Neutrophil (primary cell): ENCODE measurements at regions not wholly inside any gene's neighbourhood (a gene's known extent, or its start where the extent isn't known, plus 50 kb on each side); places are given as distances from the start of the nearest gene placed in this dataset.

Source experiments
- H3K27ac ChIP-seq: fragments of 200-600 bp; sonication (generic); 2 replicates; pipeline ENCODE4 v1.5.1; 2016; ENCODE audit warnings: mild to moderate bottlenecking, moderate library complexity
- H3K27me3 ChIP-seq: fragments of 200-600 bp; sonication (generic); 2 replicates; pipeline ENCODE4 v1.6.0; 2016; ENCODE audit warnings: mild to moderate bottlenecking
- H3K36me3 ChIP-seq: fragments of 200-600 bp; sonication (generic); 2 replicates; pipeline ENCODE4 v1.5.1; 2017
- H3K4me1 ChIP-seq, 2 experiments: fragments of 200-600 bp in 1 of 2; sonication (generic) in 1 of 2; 1 replicate in 1 of 2; 2 replicates in 1 of 2; pipeline versions ENCODE4 v1.5.1 to v1.6.1; 2013 to 2016; ENCODE audit warnings: low read depth in 1 of 2, low read length in 1 of 2, mild to moderate bottlenecking in 1 of 2, moderate library complexity in 1 of 2; ENCODE audit not compliant: control insufficient read depth in 1 of 2, insufficient read depth in 1 of 2
- H3K4me3 ChIP-seq, 2 experiments: fragments of 200-600 bp in 1 of 2; sonication (generic) in 1 of 2; 1 replicate in 1 of 2; 2 replicates in 1 of 2; pipeline ENCODE4 v1.5.1; 2013 to 2016; ENCODE audit warnings: low read depth in 1 of 2, low read length in 1 of 2, mild to moderate bottlenecking in 1 of 2, moderate library complexity in 1 of 2
- H3K9me3 ChIP-seq: fragments of 200-600 bp; sonication (generic); 2 replicates; pipeline ENCODE4 v1.5.1; 2016
- CTCF ChIP-seq: fragments of 200-600 bp; sonication (generic); IDR thresholded peaks from 2 replicates; pipeline ENCODE4 v1.5.1; 2016; ENCODE audit warnings: antibody characterized with exemption

- Histone ChIP-seq H3K36me3 (no peaks in the 10 kb centered on the region), H3K27me3 (no peaks in the 10 kb centered on the region), H3K4me3 (no peak overlapping the region), H3K4me1 (no peaks in the 10 kb centered on the region), H3K9me3 (no peaks in the 10 kb centered on the region), H3K27ac (no peak overlapping the region)
- TF ChIP-seq CTCF: no peak
These were observed 948.2 kb downstream of the GALC start for GRCh38 chr14:87044807-87045206.

- Histone ChIP-seq H3K36me3 (no peaks in the 10 kb centered on the region), H3K27ac (no peak overlapping the region), H3K4me1 (no peaks in the 10 kb centered on the region), H3K27me3 (no peaks in the 10 kb centered on the region), H3K4me3 (no peak overlapping the region), H3K9me3 (no peaks in the 10 kb centered on the region)
- TF ChIP-seq CTCF: no peak
These were observed 949.2 kb downstream of the GALC start for GRCh38 chr14:87043667-87044200.

- no peak overlapping the region for H3K4me3 ChIP-seq
- no peaks in the 10 kb centered on the region for H3K27me3 ChIP-seq
- no peaks in the 10 kb centered on the region for H3K36me3 ChIP-seq
- H3K27ac ChIP-seq: no peak overlapping the region
- no peak for TF ChIP-seq CTCF
- no peaks in the 10 kb centered on the region for H3K4me1 ChIP-seq
- no peaks in the 10 kb centered on the region for H3K9me3 ChIP-seq
These were observed 950.6 kb downstream of the GALC start for GRCh38 chr14:87042354-87042753.

- no peaks in the 10 kb centered on the region for H3K27me3 ChIP-seq
- H3K9me3 ChIP-seq: no peaks in the 10 kb centered on the region
- no peak overlapping the region for H3K4me3 ChIP-seq
- no peaks in the 10 kb centered on the region for H3K36me3 ChIP-seq
- H3K4me1 ChIP-seq: no peaks in the 10 kb centered on the region
- no peak for TF ChIP-seq CTCF
- H3K27ac ChIP-seq: no peak overlapping the region
These were observed 951.5 kb downstream of the GALC start for GRCh38 chr14:87041290-87042020.

- no peaks in the 10 kb centered on the region for H3K4me1 ChIP-seq
- H3K9me3 ChIP-seq: no peaks in the 10 kb centered on the region
- H3K27ac ChIP-seq: no peak overlapping the region
- TF ChIP-seq CTCF: no peak
- no peaks in the 10 kb centered on the region for H3K36me3 ChIP-seq
- H3K27me3 ChIP-seq: no peaks in the 10 kb centered on the region
- H3K4me3 ChIP-seq: no peak overlapping the region
These were observed 958.3 kb downstream of the GALC start for GRCh38 chr14:87034680-87035079.
